CD4-positive, alpha-beta memory T cell (primary cell): ENCODE measurements at regions not wholly inside any gene's neighbourhood (a gene's known extent, or its start where the extent isn't known, plus 50 kb on each side); places are given as distances from the start of the nearest gene placed in this dataset.

ENCODE experiments used
- CTCF ChIA-PET: fragments of 350-600 bp; sonication (Branson Sonifier 250); formaldehyde crosslinking; loops from one replicate; lab custom pipeline; 2021; ENCODE audit warnings: inconsistent platforms; ENCODE audit not compliant: partially characterized antibody; lab: Charles Lee
- POLR2A ChIA-PET: fragments of 350-600 bp; sonication (Branson Sonifier 250); formaldehyde crosslinking; loops from one replicate; lab custom pipeline; 2021; ENCODE audit not compliant: partially characterized antibody; lab: Charles Lee
- DNase-seq, 5 donors: peaks; one replicate each; pipeline versions ENCODE4 v3.0.0 to v3.0.0-alpha.2; 2020 to 2022; ENCODE audit warnings: mixed read lengths in 1 of 5
- H3K27ac ChIP-seq: one replicate; pipeline ENCODE4 v1.7.0; 2013; ENCODE audit warnings: low read depth, low read length
- H3K27me3 ChIP-seq: 2 replicates; pipeline ENCODE4 v1.7.0; 2013; ENCODE audit warnings: mild to moderate bottlenecking, low read length, moderate library complexity; ENCODE audit not compliant: insufficient read depth
- H3K36me3 ChIP-seq: 2 replicates; pipeline ENCODE4 v1.7.0; 2013; ENCODE audit warnings: mild to moderate bottlenecking, low read length, moderate library complexity; ENCODE audit not compliant: insufficient read depth
- H3K4me1 ChIP-seq: 2 replicates; pipeline ENCODE4 v1.7.0; 2013; ENCODE audit warnings: mild to moderate bottlenecking, low read length, moderate library complexity; ENCODE audit not compliant: insufficient read depth
- H3K4me3 ChIP-seq, 2 donors: one replicate each; pipeline ENCODE4 v1.7.0; 2013; ENCODE audit warnings: low read length in 2 of 2, mild to moderate bottlenecking in 1 of 2
- H3K9me3 ChIP-seq, 2 donors: one replicate each; pipeline ENCODE4 v1.7.0; 2013; ENCODE audit warnings: low read length in 2 of 2, control low read depth in 1 of 2; ENCODE audit not compliant: control insufficient read depth in 1 of 2
- H3K27ac Mint-ChIP-seq, 7 donors: one replicate each; pipeline ENCODE4 v1.8.0; 2020 to 2021; ENCODE audit warnings: mixed read lengths in 7 of 7, mild to moderate bottlenecking in 6 of 7, inconsistent platforms in 3 of 7, moderate library complexity in 3 of 7
- H3K27me3 Mint-ChIP-seq, 2 donors: one replicate each; pipeline ENCODE4 v1.8.0; 2020 to 2021; ENCODE audit warnings: mixed read lengths in 2 of 2
- H3K36me3 Mint-ChIP-seq, 2 donors: one replicate each; pipeline ENCODE4 v1.8.0; 2020 to 2021; ENCODE audit warnings: mixed read lengths in 2 of 2, inconsistent platforms in 1 of 2, mild to moderate bottlenecking in 1 of 2
- H3K4me1 Mint-ChIP-seq, 4 donors: one replicate each; pipeline ENCODE4 v1.8.0; 2020 to 2021; ENCODE audit warnings: mixed read lengths in 4 of 4, mild to moderate bottlenecking in 1 of 4
- H3K4me3 Mint-ChIP-seq, 8 donors: one replicate each; pipeline ENCODE4 v1.8.0; 2020 to 2021; ENCODE audit warnings: mixed read lengths in 8 of 8, mild to moderate bottlenecking in 7 of 8, moderate library complexity in 6 of 8, inconsistent platforms in 3 of 8
- H3K9me3 Mint-ChIP-seq, 8 donors: one replicate each; pipeline ENCODE4 v1.8.0; 2020 to 2021; ENCODE audit warnings: mixed read lengths in 8 of 8, mild to moderate bottlenecking in 5 of 8, inconsistent platforms in 3 of 8, moderate library complexity in 1 of 8
- intact Hi-C: fragments of 100-400 bp; cut with micrococcal nuclease; formaldehyde crosslinking; loops from one replicate; pipeline ENCODE4 v1.15.1; 2023

GRCh38 chr2:133847591-133847990 lies 279.3 kb upstream of the NCKAP5 start:
- Histone ChIP-seq H3K27ac (no peak overlapping the region), H3K27me3 (no peaks in the 10 kb centered on the region), H3K4me1 (no peaks in the 10 kb centered on the region), H3K9me3 (no peaks in the 10 kb centered on the region), H3K36me3 (no peaks in the 10 kb centered on the region), H3K4me3 (no peak overlapping the region)
- peaks cover 3 to 7% (median 6%) of the 10 kb centered on the region in 4 donors for H3K4me1 Mint-ChIP-seq
- intact Hi-C loops: no loop called here
- no peak overlapping the region for H3K27ac Mint-ChIP-seq
- peaks cover 0 to 2% (median 0%) of the 10 kb centered on the region in 8 donors for H3K9me3 Mint-ChIP-seq
- peaks cover 9 to 11% of the 10 kb centered on the region in 2 donors for H3K27me3 Mint-ChIP-seq
- ChIA-PET POLR2A (no interaction called here), CTCF (no interaction called here)
- no peak overlapping the region for H3K4me3 Mint-ChIP-seq
- no peak for DNase-seq
- H3K36me3 Mint-ChIP-seq: no peaks in the 10 kb centered on the region

GRCh38 chr2:133848111-133848649 lies 279.9 kb upstream of the NCKAP5 start:
- H3K27me3 Mint-ChIP-seq: peaks cover 9 to 11% of the 10 kb centered on the region in 2 donors
- no peaks in the 10 kb centered on the region for H3K9me3 Mint-ChIP-seq
- no peak overlapping the region for H3K27ac Mint-ChIP-seq
- no peak overlapping the region for H3K4me3 ChIP-seq
- intact Hi-C loops: no loop called here
- no peak overlapping the region for H3K4me3 Mint-ChIP-seq
- no peaks in the 10 kb centered on the region for H3K36me3 ChIP-seq
- no peak for DNase-seq
- peaks cover 3 to 7% (median 6%) of the 10 kb centered on the region in 4 donors for H3K4me1 Mint-ChIP-seq
- no peaks in the 10 kb centered on the region for H3K4me1 ChIP-seq
- no peaks in the 10 kb centered on the region for H3K36me3 Mint-ChIP-seq
- ChIA-PET CTCF (no interaction called here), POLR2A (no interaction called here)
- H3K27ac ChIP-seq: no peak overlapping the region
- H3K27me3 ChIP-seq: no peaks in the 10 kb centered on the region
- H3K9me3 ChIP-seq: no peaks in the 10 kb centered on the region

- Mint-ChIP-seq H3K36me3 (no peaks in the 10 kb centered on the region), H3K27ac (no peak overlapping the region), H3K27me3 (peaks cover 9 to 10% of the 10 kb centered on the region in 2 donors), H3K9me3 (no peaks in the 10 kb centered on the region), H3K4me3 (no peak overlapping the region), H3K4me1 (peaks cover 0 to 1% (median under 1%) of the 10 kb centered on the region in 4 donors)
- Histone ChIP-seq H3K9me3 (no peaks in the 10 kb centered on the region), H3K27me3 (no peaks in the 10 kb centered on the region), H3K27ac (no peak overlapping the region), H3K4me1 (no peaks in the 10 kb centered on the region), H3K36me3 (no peaks in the 10 kb centered on the region), H3K4me3 (no peak overlapping the region)
- intact Hi-C loops: no loop called here
- ChIA-PET POLR2A (no interaction called here), CTCF (interaction anchor here (1.8 kb wide), 1 partner anchor 10 kb away, joined by 7 read pairs; no protein-coding TSS in a partner anchor)
- DNase-seq: no peak
Measured at GRCh38 chr2:133849341-133849740, 281.1 kb upstream of the NCKAP5 start.

GRCh38 chr2:133854603-133855200 lies 286.4 kb upstream of the NCKAP5 start:
- CTCF ChIA-PET: interaction anchor here (3.7 to 5.5 kb wide), 2 partner anchors 11 kb away, joined by 22 to 37 read pairs; no protein-coding TSS in a partner anchor
- H3K4me3 ChIP-seq: no peak overlapping the region
- no peaks in the 10 kb centered on the region for H3K36me3 Mint-ChIP-seq
- no peaks in the 10 kb centered on the region for H3K9me3 ChIP-seq
- H3K9me3 Mint-ChIP-seq: peaks cover 0 to 5% (median 0%) of the 10 kb centered on the region in 8 donors
- H3K36me3 ChIP-seq: no peaks in the 10 kb centered on the region
- H3K27ac ChIP-seq: no peak overlapping the region
- no peaks in the 10 kb centered on the region for H3K4me1 Mint-ChIP-seq
- no peaks in the 10 kb centered on the region for H3K4me1 ChIP-seq
- POLR2A ChIA-PET: no interaction called here
- H3K27me3 ChIP-seq: no peaks in the 10 kb centered on the region
- no peak overlapping the region for H3K4me3 Mint-ChIP-seq
- H3K27me3 Mint-ChIP-seq: peaks cover 0 to 11% of the 10 kb centered on the region in 2 donors
- H3K27ac Mint-ChIP-seq: no peak overlapping the region
- intact Hi-C loops: no loop called here
- DNase-seq: no peak

GRCh38 chr2:133855526-133855925 lies 287.3 kb upstream of the NCKAP5 start:
- Mint-ChIP-seq H3K4me1 (no peaks in the 10 kb centered on the region), H3K27ac (no peak overlapping the region), H3K4me3 (no peak overlapping the region), H3K36me3 (no peaks in the 10 kb centered on the region), H3K9me3 (peaks cover 0 to 5% (median 0%) of the 10 kb centered on the region in 8 donors), H3K27me3 (peaks cover 0 to 11% of the 10 kb centered on the region in 2 donors)
- Histone ChIP-seq H3K4me1 (no peaks in the 10 kb centered on the region), H3K27me3 (no peaks in the 10 kb centered on the region), H3K9me3 (no peaks in the 10 kb centered on the region), H3K36me3 (no peaks in the 10 kb centered on the region), H3K4me3 (no peak overlapping the region), H3K27ac (no peak overlapping the region)
- DNase-seq: no peak
- intact Hi-C loops: no loop called here
- POLR2A ChIA-PET: no interaction called here
- CTCF ChIA-PET: interaction anchor here (5.5 kb wide), 1 partner anchor 11 kb away, joined by 37 read pairs; no protein-coding TSS in a partner anchor

GRCh38 chr2:133856678-133857077 lies 288.4 kb upstream of the NCKAP5 start:
- Histone ChIP-seq H3K9me3 (no peaks in the 10 kb centered on the region), H3K4me3 (no peak overlapping the region), H3K36me3 (no peaks in the 10 kb centered on the region), H3K27ac (no peak overlapping the region), H3K4me1 (no peaks in the 10 kb centered on the region), H3K27me3 (no peaks in the 10 kb centered on the region)
- intact Hi-C loops: no loop called here
- CTCF ChIA-PET: interaction anchor here (5.5 kb wide), 1 partner anchor 13 kb away, joined by 37 read pairs; no protein-coding TSS in a partner anchor
- Mint-ChIP-seq H3K4me1 (no peaks in the 10 kb centered on the region), H3K9me3 (peaks cover 0 to 5% (median 0%) of the 10 kb centered on the region in 8 donors), H3K27me3 (peaks cover 0 to 4% of the 10 kb centered on the region in 2 donors), H3K27ac (no peak overlapping the region), H3K36me3 (no peaks in the 10 kb centered on the region), H3K4me3 (no peak overlapping the region)
- POLR2A ChIA-PET: interaction anchor here (0.6 kb wide), 1 partner anchor 13 kb away, joined by 4 read pairs; no protein-coding TSS in a partner anchor
- no peak for DNase-seq

GRCh38 chr2:133859578-133859977 lies 291.3 kb upstream of the NCKAP5 start:
- Histone ChIP-seq H3K9me3 (no peaks in the 10 kb centered on the region), H3K4me3 (no peak overlapping the region), H3K36me3 (no peaks in the 10 kb centered on the region), H3K27ac (no peak overlapping the region), H3K27me3 (no peaks in the 10 kb centered on the region), H3K4me1 (no peaks in the 10 kb centered on the region)
- Mint-ChIP-seq H3K4me3 (no peak overlapping the region), H3K36me3 (no peaks in the 10 kb centered on the region), H3K9me3 (peaks cover 0 to 5% (median 0%) of the 10 kb centered on the region in 8 donors), H3K4me1 (no peaks in the 10 kb centered on the region), H3K27ac (no peak overlapping the region), H3K27me3 (peaks cover 3 to 8% of the 10 kb centered on the region in 2 donors)
- DNase-seq: no peak
- intact Hi-C loops: no loop called here
- CTCF ChIA-PET: interaction anchor here (5.5 kb wide), 1 partner anchor 15 kb away, joined by 37 read pairs; no protein-coding TSS in a partner anchor
- POLR2A ChIA-PET: no interaction called here
